HCT116 (cell line): ENCODE measurements at regions not wholly inside any gene's neighbourhood (a gene's known extent, or its start where the extent isn't known, plus 50 kb on each side); places are given as distances from the start of the nearest gene placed in this dataset.

Source experiments
- ATAC-seq: fragments of 200-7000 bp; cut with Tn5 transposase; 2 replicates; pipeline ENCODE4 v1.9.1; 2020; ENCODE audit warnings: mild to moderate bottlenecking, moderate library complexity
- BruUV-seq: library from RNA; stranded (reverse); fragments of 400-500 nt; replicated peaks from 2 replicates; lab custom pipeline; 2021; lab: Mats Ljungman, UMichigan
- CTCF ChIA-PET: fragments of 300-600 bp; sonication (Branson Sonifier 250); formaldehyde crosslinking; loops from one replicate; lab custom pipeline; 2021; ENCODE audit warnings: antibody characterized with exemption; lab: Charles Lee
- POLR2A ChIA-PET: fragments of 300-600, 350-600 bp; sonication (Branson Sonifier 250); formaldehyde crosslinking; loops from one replicate; lab custom pipeline; 2021; ENCODE audit warnings: antibody characterized with exemption; lab: Charles Lee
- RAD21 ChIA-PET, 2 experiments: fragments of 300-600 bp; sonication (Branson Sonifier 250); formaldehyde crosslinking; loops; one replicate each; lab custom pipeline; 2023; ENCODE audit warnings: low total read pairs in 2 of 2; ENCODE audit not compliant: uncharacterized antibody in 2 of 2, unreplicated experiment in 2 of 2, low non-redundant PET in 1 of 2; lab: Charles Lee
- DNase-seq: peaks from one replicate; pipeline ENCODE4 v3.0.0-alpha.2; 2010; ENCODE audit warnings: low read depth, low spot score
- H2AFZ ChIP-seq: fragments of 200-600 bp; shearing (Covaris generic), sonication (generic); 2 replicates; pipeline ENCODE4 v1.6.1; 2017; ENCODE audit warnings: low read depth, mixed run types, mixed read lengths, antibody characterized with exemption, low read length; ENCODE audit not compliant: poor library complexity, severe bottlenecking
- H3K27ac ChIP-seq: 2 replicates; pipeline ENCODE4 v1.5.1; 2012; ENCODE audit warnings: low read depth, low read length
- H3K27me3 ChIP-seq: fragments of 200-600 bp; sonication (generic); 2 replicates; pipeline ENCODE4 v1.6.1; 2016; ENCODE audit warnings: mixed run types, low read length, mixed read lengths; ENCODE audit not compliant: insufficient read depth
- H3K36me3 ChIP-seq, 2 experiments: fragments of 200-500 bp in 1 of 2; fragments of 200-600 bp in 1 of 2; sonication (Bioruptor generic) in 1 of 2; sonication (generic) in 1 of 2; 2 replicates each; pipeline versions ENCODE4 v1.5.1 to v1.6.1; 2014 to 2016; ENCODE audit warnings: low read length in 2 of 2, inconsistent platforms in 1 of 2, mixed read lengths in 1 of 2, mixed run types in 1 of 2; ENCODE audit not compliant: insufficient read depth in 2 of 2, control insufficient read depth in 1 of 2
- H3K4me1 ChIP-seq, 2 experiments: fragments of 200-600 bp in 1 of 2; sonication (generic) in 1 of 2; 2 replicates each; pipeline versions ENCODE4 v1.5.1 to v1.6.1; 2012 to 2017; ENCODE audit warnings: low read length in 2 of 2, inconsistent platforms in 1 of 2, mild to moderate bottlenecking in 1 of 2, mixed read lengths in 1 of 2, mixed run types in 1 of 2, moderate library complexity in 1 of 2; ENCODE audit not compliant: insufficient read depth in 2 of 2, control insufficient read depth in 1 of 2
- H3K4me2 ChIP-seq: fragments of 200-600 bp; sonication (generic); 2 replicates; pipeline ENCODE4 v1.6.1; 2017; ENCODE audit warnings: mixed run types, low read length, mixed read lengths
- H3K4me3 ChIP-seq, 2 experiments: fragments of 200-600 bp in 1 of 2; sonication (generic) in 1 of 2; replicated peaks in 1 of 2; 2 replicates each; pipeline ENCODE4 v1.5.1; 2011 to 2016; ENCODE audit warnings: low read length in 2 of 2, control low read depth in 1 of 2, low read depth in 1 of 2, mild to moderate bottlenecking in 1 of 2, mixed read lengths in 1 of 2, mixed run types in 1 of 2
- H3K79me2 ChIP-seq: fragments of 200-600 bp; sonication (generic); 2 replicates; pipeline ENCODE4 v1.6.1; 2017; ENCODE audit warnings: mild to moderate bottlenecking, mixed run types, low read length, moderate library complexity, mixed read lengths; ENCODE audit not compliant: insufficient read depth
- H3K9ac ChIP-seq: fragments of 200-600 bp; sonication (generic); 2 replicates; pipeline ENCODE4 v1.6.1; 2016; ENCODE audit warnings: low read length, mixed read lengths
- H3K9me2 ChIP-seq: fragments of 200-600 bp; sonication (generic), shearing (Covaris generic); 2 replicates; pipeline ENCODE4 v1.6.1; 2017; ENCODE audit warnings: mixed run types, mild to moderate bottlenecking, moderate library complexity; ENCODE audit not compliant: insufficient read depth
- H3K9me3 ChIP-seq, 2 experiments: fragments of 200-500 bp in 1 of 2; fragments of 200-600 bp in 1 of 2; sonication (Bioruptor generic) in 1 of 2; sonication (generic) in 1 of 2; 2 replicates each; pipeline ENCODE4 v1.6.1; 2014 to 2017; ENCODE audit warnings: low read length in 2 of 2, mixed read lengths in 2 of 2, inconsistent platforms in 1 of 2, low read depth in 1 of 2, mild to moderate bottlenecking in 1 of 2, mixed run types in 1 of 2, moderate library complexity in 1 of 2; ENCODE audit not compliant: control insufficient read depth in 1 of 2, insufficient read depth in 1 of 2
- H4K20me1 ChIP-seq: fragments of 200-600 bp; sonication (generic), shearing (Covaris generic); 2 replicates; pipeline ENCODE4 v1.6.1; 2017; ENCODE audit warnings: mixed run types, mild to moderate bottlenecking, moderate library complexity; ENCODE audit not compliant: insufficient read depth
- ATF3 ChIP-seq: IDR thresholded peaks from 2 replicates; pipeline ENCODE4 v1.6.1; 2012
- CEBPB ChIP-seq: IDR thresholded peaks from 2 replicates; pipeline ENCODE4 v1.6.1; 2012; ENCODE audit warnings: low read depth
- EGR1 ChIP-seq: IDR thresholded peaks from 2 replicates; pipeline ENCODE4 v1.6.1; 2012; ENCODE audit warnings: low read depth
- ELF1 ChIP-seq: IDR thresholded peaks from 2 replicates; pipeline ENCODE4 v1.6.1; 2012; ENCODE audit warnings: low read depth, borderline replicate concordance
- EZH2 ChIP-seq: fragments of 200-600 bp; sonication (generic); IDR thresholded peaks from 2 replicates; pipeline ENCODE4 v1.6.1; 2017; ENCODE audit warnings: antibody characterized with exemption, mixed run types
- EZH2phosphoT487 ChIP-seq: fragments of 200-600 bp; IDR thresholded peaks from 2 replicates; pipeline ENCODE4 v1.6.1; 2018; ENCODE audit warnings: antibody characterized with exemption, borderline replicate concordance
- FOSL1 ChIP-seq: IDR thresholded peaks from 2 replicates; pipeline ENCODE4 v1.6.1; 2012; ENCODE audit warnings: low read depth
- JUND ChIP-seq: IDR thresholded peaks from 2 replicates; pipeline ENCODE4 v1.6.1; 2012
- POLR2A ChIP-seq: IDR thresholded peaks from 2 replicates; pipeline ENCODE4 v1.7.0; 2011; ENCODE audit warnings: borderline replicate concordance; ENCODE audit not compliant: insufficient read depth, insufficient read length; ENCODE audit errors: extremely low read depth
- POLR2AphosphoS5 ChIP-seq: IDR thresholded peaks from 2 replicates; pipeline ENCODE4 v1.6.1; 2011; ENCODE audit warnings: mild to moderate bottlenecking, low read depth, low read length, moderate library complexity
- RAD21 ChIP-seq: IDR thresholded peaks from 2 replicates; pipeline ENCODE4 v1.6.1; 2012; ENCODE audit warnings: low read depth, mild to moderate bottlenecking
- REST ChIP-seq: IDR thresholded peaks from 2 replicates; pipeline ENCODE4 v1.6.1; 2012; ENCODE audit warnings: low read depth
- SIN3A ChIP-seq: IDR thresholded peaks from 2 replicates; pipeline ENCODE4 v1.6.1; 2012; ENCODE audit warnings: low read depth
- SP1 ChIP-seq: IDR thresholded peaks from 2 replicates; pipeline ENCODE4 v1.6.1; 2012; ENCODE audit warnings: low read depth
- TCF7L2 ChIP-seq: IDR thresholded peaks from 2 replicates; pipeline ENCODE4 v1.7.0; 2011; ENCODE audit warnings: borderline replicate concordance, inconsistent platforms; ENCODE audit not compliant: insufficient read depth, insufficient read length; ENCODE audit errors: extremely low read depth
- YY1 ChIP-seq: IDR thresholded peaks from 2 replicates; pipeline ENCODE4 v1.6.1; 2011; ENCODE audit warnings: low read length, low read depth, moderate library complexity, mild to moderate bottlenecking; ENCODE audit not compliant: insufficient replicate concordance; ENCODE audit errors: extremely low read depth
- ZBTB33 ChIP-seq: IDR thresholded peaks from 2 replicates; pipeline ENCODE4 v1.6.1; 2011; ENCODE audit warnings: mild to moderate bottlenecking, low read length, moderate library complexity; ENCODE audit not compliant: insufficient replicate concordance; ENCODE audit errors: extremely low read depth
- ZFX ChIP-seq: fragments of 450-650 bp; IDR thresholded peaks from 2 replicates; pipeline ENCODE4 v1.6.1; 2017
- intact Hi-C: fragments of 100-400 bp; cut with micrococcal nuclease; formaldehyde crosslinking; loops from 2 replicates; pipeline ENCODE4 v1.10.0; 2022

GRCh38 chr5:97903742-97904141 lies 720.7 kb upstream of the RIOK2 start:
- Histone ChIP-seq H2AFZ (no peak overlapping the region), H3K79me2 (no peaks in the 10 kb centered on the region), H3K4me3 (no peak overlapping the region), H3K9me3 (peaks cover 0 to 8% of the 10 kb centered on the region in 2 experiments; a peak in 2 of 4 replicates), H3K36me3 (no peaks in the 10 kb centered on the region), H3K4me1 (no peaks in the 10 kb centered on the region), H3K9me2 (no peaks in the 10 kb centered on the region), H4K20me1 (no peaks in the 10 kb centered on the region), H3K27me3 (no peaks in the 10 kb centered on the region), H3K4me2 (no peak overlapping the region), H3K9ac (no peak overlapping the region), H3K27ac (no peak overlapping the region)
- DNase-seq (no peak), ATAC-seq (no peak)
- RAD21 ChIA-PET, result no interaction called here
- BruUV-seq, result no TSS peak
- POLR2A ChIA-PET, result no interaction called here
- intact Hi-C loops, result no loop called here
- CTCF ChIA-PET, result no interaction called here
- no peak for TF ChIP-seq SP1
- no peak for TF ChIP-seq JUND
- TF ChIP-seq ELF1, result no peak
- TF ChIP-seq RAD21, result no peak
- no peak for TF ChIP-seq ATF3
- no peak for TF ChIP-seq SIN3A

- H2AFZ ChIP-seq, result no peak overlapping the region
- RAD21 ChIA-PET, result no interaction called here
- H3K27ac ChIP-seq, result no peak overlapping the region
- BruUV-seq, result no TSS peak
- peaks cover 0 to 8% of the 10 kb centered on the region in 2 experiments; a peak in 2 of 4 replicates for H3K9me3 ChIP-seq
- H3K79me2 ChIP-seq, result no peaks in the 10 kb centered on the region
- DNase-seq (no peak), ATAC-seq (no peak)
- no peaks in the 10 kb centered on the region for H4K20me1 ChIP-seq
- CTCF ChIA-PET, result no interaction called here
- H3K27me3 ChIP-seq, result no peaks in the 10 kb centered on the region
- no peak overlapping the region for H3K4me2 ChIP-seq
- H3K36me3 ChIP-seq, result no peaks in the 10 kb centered on the region
- POLR2A ChIA-PET, result no interaction called here
- intact Hi-C loops, result no loop called here
- H3K4me3 ChIP-seq, result no peak overlapping the region
- H3K4me1 ChIP-seq, result no peaks in the 10 kb centered on the region
- no peak for TF ChIP-seq POLR2A
- TF ChIP-seq REST, result no peak
- no peak for TF ChIP-seq EZH2
- no peak for TF ChIP-seq EZH2phosphoT487
- no peak for TF ChIP-seq ZFX
- TF ChIP-seq POLR2AphosphoS5, result no peak
- no peak for TF ChIP-seq TCF7L2
- no peak for TF ChIP-seq CEBPB
- no peak for TF ChIP-seq YY1
- no peak for TF ChIP-seq ZBTB33
- no peak for TF ChIP-seq RAD21
- no peak for TF ChIP-seq EGR1
- TF ChIP-seq FOSL1, result no peak
- H3K9ac ChIP-seq, result no peak overlapping the region
- H3K9me2 ChIP-seq, result no peaks in the 10 kb centered on the region
These were observed 723.1 kb upstream of the RIOK2 start for GRCh38 chr5:97906135-97906534.
